NCI-H146 treated with DMSO at 0.1 percent for 48 hours (cell line): ENCODE measurements at regions not wholly inside any gene's neighbourhood (a gene's known extent, or its start where the extent isn't known, plus 50 kb on each side); places are given as distances from the start of the nearest gene placed in this dataset.
"Not testable (repeated sequence)": the region's sequence is repeated elsewhere in the genome, so short reads cannot be mapped to it uniquely, and the experiment has no call there.

ENCODE experiments used
- DNase-seq: peaks from one replicate; lab custom pipeline; 2025; ENCODE audit not compliant: unreplicated experiment; lab: John Stamatoyannopoulos, UW

GRCh38 chr3:166554023-166554422, 716.8 kb upstream of the BCHE start:
- no peak for DNase-seq

- DNase-seq: no peak
Observed at GRCh38 chr3:166533740-166534139, 696.5 kb upstream of the BCHE start.

- DNase-seq: no peak
Observed at GRCh38 chr3:166531730-166532129, 694.5 kb upstream of the BCHE start.

GRCh38 chr3:166527325-166527724, 690.1 kb upstream of the BCHE start:
- no peak for DNase-seq

GRCh38 chr3:166526881-166527280, 689.7 kb upstream of the BCHE start:
- no peak for DNase-seq

GRCh38 chr3:166522017-166522416, 684.8 kb upstream of the BCHE start:
- DNase-seq: no peak

GRCh38 chr3:166519443-166519842, 682.2 kb upstream of the BCHE start:
- DNase-seq: no peak

- DNase-seq: no peak
Observed at GRCh38 chr3:166518040-166518439, 680.8 kb upstream of the BCHE start.

- no peak for DNase-seq
Observed at GRCh38 chr3:166510382-166510781, 673.2 kb upstream of the BCHE start.

- DNase-seq: not testable (repeated sequence)
Observed at GRCh38 chr3:166500420-166500819, 663.2 kb upstream of the BCHE start.

GRCh38 chr3:166499636-166500035, 662.4 kb upstream of the BCHE start:
- DNase-seq: no peak

GRCh38 chr3:166498446-166498845, 661.2 kb upstream of the BCHE start:
- DNase-seq: peak; percentile 16

- no peak for DNase-seq
Observed at GRCh38 chr3:166489826-166490225, 652.6 kb upstream of the BCHE start.

- no peak for DNase-seq
Observed at GRCh38 chr3:166488977-166489672, 651.9 kb upstream of the BCHE start.

- peak; percentile 72 for DNase-seq
Observed at GRCh38 chr3:166484470-166484869, 647.2 kb upstream of the BCHE start.

GRCh38 chr3:166481340-166481739, 644.1 kb upstream of the BCHE start:
- no peak for DNase-seq

GRCh38 chr3:166478356-166478755, 641.1 kb upstream of the BCHE start:
- no peak for DNase-seq

- no peak for DNase-seq
Observed at GRCh38 chr3:166473501-166473900, 636.3 kb upstream of the BCHE start.

- no peak for DNase-seq
Observed at GRCh38 chr3:166472015-166472414, 634.8 kb upstream of the BCHE start.

- no peak for DNase-seq
Observed at GRCh38 chr3:166471074-166471767, 634.0 kb upstream of the BCHE start.

- DNase-seq: no peak
Observed at GRCh38 chr3:166462891-166463470, 625.8 kb upstream of the BCHE start.

- DNase-seq: no peak
Observed at GRCh38 chr3:166461626-166462025, 624.4 kb upstream of the BCHE start.
